Frontal cortex (tissue), 3 donors: ENCODE measurements at regions not wholly inside any gene's neighbourhood (a gene's known extent, or its start where the extent isn't known, plus 50 kb on each side); places are given as distances from the start of the nearest gene placed in this dataset.
A peak's percentile ranks its signal among the peaks of the same experiment; 100 is the strongest.

Experiments
- DNase-seq, 2 donors: peaks; one replicate each; pipeline ENCODE4 v3.0.0; 2012; ENCODE audit warnings: low spot score in 2 of 2
- FAIRE-seq: peaks from 2 replicates; lab custom pipeline; 2012; peaks lifted over from hg19 to GRCh38; lab: Jason Lieb, UNC
- donor health status: control.
- donor health status: control.
- donor health status: control.

- DNase-seq: no peak
- FAIRE-seq: no peak
Measured at GRCh38 chr3:66165660-66166059, 55.1 kb upstream of the SLC25A26 start.

DNA sequence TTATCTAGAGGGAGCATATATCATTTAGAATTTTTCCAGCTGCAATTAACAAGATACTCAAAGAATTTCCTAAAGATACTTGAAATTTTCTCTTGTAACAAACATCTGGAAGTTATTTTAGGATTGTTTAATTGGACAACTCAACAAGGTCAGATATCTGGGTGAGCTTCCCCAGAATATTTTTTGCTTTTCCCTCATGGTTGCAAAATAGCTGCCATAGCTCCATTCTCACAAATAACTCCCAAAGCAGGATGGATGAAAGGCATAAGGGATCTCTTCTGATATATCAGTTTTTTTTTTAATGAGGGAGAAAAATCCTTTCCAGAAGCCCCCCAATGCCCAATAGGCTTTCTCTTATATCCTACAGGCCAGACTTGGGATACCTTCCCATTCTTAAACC is 56.6 kb upstream of the SLC25A26 start:
- no peak for DNase-seq
- no peak for FAIRE-seq

GRCh38 chr3:66163222-66163621 is 57.6 kb upstream of the SLC25A26 start:
- no peak for DNase-seq
- no peak for FAIRE-seq

- no peak for DNase-seq
- no peak for FAIRE-seq
Measured at GRCh38 chr3:66162766-66163165, 58.0 kb upstream of the SLC25A26 start.

DNA sequence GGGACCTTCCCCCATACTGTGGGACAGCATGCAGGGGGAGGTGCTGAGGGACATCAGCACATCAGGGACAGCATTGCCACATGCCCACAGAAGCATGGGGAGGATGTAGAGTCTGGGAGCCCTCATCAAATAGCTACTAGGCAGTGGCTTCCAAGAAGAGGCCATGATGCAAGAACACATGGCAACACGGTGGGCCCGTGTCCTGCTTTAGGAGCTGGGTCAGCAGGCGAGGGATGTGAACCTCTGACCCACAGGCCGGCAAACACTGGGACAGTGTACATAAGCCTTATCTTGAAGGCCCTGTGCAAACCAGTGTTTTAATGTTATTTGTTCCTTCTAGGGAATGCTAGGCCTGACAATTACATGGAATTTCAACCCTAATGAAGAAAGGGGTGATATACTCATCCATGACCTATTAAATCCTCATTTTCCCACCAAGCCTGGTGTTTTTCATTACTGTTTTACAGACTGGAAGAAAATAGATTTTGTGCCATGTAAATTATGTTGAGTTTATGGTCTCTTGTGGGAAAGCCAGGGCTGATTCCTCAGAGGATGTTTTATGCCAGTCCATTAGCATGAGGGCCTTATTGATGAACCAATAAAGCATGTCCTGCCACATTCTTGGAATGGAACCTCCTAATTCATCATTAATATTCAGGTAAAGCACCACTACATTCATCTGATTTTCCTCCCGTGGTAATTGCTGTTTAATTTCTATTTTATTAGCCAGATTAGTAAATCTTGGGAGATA is 61.7 kb upstream of the SLC25A26 start:
- DNase-seq (no peak), FAIRE-seq (no peak)

GRCh38 chr3:66154444-66154861 is 66.3 kb upstream of the SLC25A26 start:
- FAIRE-seq (no peak), DNase-seq (no peak)

GRCh38 chr3:66153481-66154443 is 67.0 kb upstream of the SLC25A26 start:
- peak in 1 of 2 donors; percentile 16 for DNase-seq
- no peak for FAIRE-seq

- DNase-seq (no peak), FAIRE-seq (no peak)
Measured at GRCh38 chr3:66152336-66152735, 68.5 kb upstream of the SLC25A26 start.

GRCh38 chr3:66150977-66151376 is 69.8 kb upstream of the SLC25A26 start:
- FAIRE-seq (no peak), DNase-seq (no peak)

GRCh38 chr3:66149269-66149668 is 71.5 kb upstream of the SLC25A26 start:
- FAIRE-seq (no peak), DNase-seq (no peak)

- DNase-seq: no peak
- no peak for FAIRE-seq
Measured at GRCh38 chr3:66145408-66145733, 75.4 kb upstream of the SLC25A26 start.

DNA sequence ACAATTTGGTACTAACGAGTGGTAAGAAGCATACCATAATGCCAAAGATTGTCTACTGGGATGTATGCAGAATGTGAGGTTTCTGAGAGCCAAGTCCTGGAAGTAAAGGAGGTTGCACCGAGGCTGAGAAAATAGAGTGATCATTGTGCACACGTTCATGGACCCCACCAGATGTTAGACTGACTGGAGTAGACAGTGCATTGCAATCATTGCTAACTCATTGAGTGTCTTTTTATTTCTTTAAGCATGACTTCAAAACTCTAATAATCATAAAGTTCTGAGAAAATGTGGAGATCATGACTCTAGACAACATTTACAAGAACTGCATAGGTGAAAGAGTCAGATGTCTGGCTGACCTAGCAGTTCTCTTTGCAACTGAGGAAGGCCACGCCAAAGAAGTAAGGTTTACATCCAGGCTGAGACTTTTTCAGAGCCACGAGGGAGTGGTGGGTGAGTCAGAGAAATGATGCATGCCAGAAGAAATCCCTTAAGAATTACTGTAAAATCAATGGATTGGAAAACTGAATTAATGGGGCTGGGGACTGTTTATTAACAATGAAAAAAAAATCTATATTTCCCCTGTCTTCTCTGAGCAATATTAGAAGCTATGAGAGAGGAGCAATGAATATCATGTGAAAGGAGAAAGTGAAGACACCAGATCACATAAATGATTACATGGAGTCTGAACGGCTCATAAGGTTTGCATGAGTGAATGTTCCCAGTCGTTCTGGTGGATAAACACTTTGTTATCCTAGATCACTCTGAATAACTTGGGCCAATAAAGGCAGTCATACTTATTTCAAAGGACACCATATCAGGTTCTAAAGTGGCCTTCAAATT is 76.0 kb upstream of the SLC25A26 start:
- DNase-seq: no peak
- FAIRE-seq: no peak

GRCh38 chr3:66142079-66142478 is 78.7 kb upstream of the SLC25A26 start:
- FAIRE-seq: no peak

DNA sequence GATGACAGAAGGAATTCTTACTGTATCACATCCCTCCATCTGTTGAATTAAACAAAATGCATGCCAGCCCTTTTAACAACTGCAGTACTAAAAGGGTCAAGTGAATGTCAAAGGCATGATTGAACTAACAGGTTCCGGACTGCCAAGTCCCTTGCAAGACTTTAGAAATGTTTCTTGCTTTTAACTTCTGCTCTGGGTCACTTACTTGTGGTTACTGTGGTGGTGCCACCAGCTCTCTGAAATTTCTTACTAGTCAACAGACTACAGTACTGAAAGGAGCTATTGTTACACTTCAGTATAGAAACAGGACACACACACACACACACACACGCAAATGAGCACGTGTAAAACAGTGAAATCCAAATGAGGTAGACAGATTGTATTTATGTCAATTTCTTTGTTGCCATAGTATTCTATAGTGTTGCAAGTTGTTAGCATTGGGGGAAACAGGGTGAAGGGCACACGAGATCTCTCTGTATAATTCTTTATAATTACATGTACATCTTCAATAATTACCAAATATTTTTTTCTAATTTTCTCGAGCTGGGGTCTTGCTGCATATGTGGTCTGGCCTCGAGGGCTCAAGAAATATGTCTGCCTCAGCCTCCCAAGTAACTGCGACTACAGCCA is 79.9 kb upstream of the SLC25A26 start:
- FAIRE-seq (no peak), DNase-seq (no peak)

More at GRCh38 chr3:66142079-66142478, 78.7 kb upstream of the SLC25A26 start:
- no peak for DNase-seq

DNA sequence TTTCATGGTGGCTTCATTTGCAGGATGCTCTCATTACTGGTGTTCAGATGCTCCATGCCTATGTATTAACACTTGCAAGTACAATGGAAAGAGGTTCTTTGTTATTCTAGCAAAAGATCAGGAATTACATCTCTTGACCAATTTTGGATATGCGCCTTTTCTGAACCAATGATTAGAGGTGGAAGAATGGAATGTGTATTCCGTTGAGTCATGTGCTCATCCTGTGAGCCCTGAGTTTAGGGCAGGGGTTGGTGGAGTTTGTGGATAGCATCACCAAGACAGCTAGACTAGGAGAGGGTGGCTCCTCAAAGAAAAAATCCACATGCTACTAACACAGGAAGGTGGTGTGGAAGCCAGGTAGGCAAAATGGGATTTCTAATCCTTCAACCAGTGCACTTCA is 80.7 kb upstream of the SLC25A26 start:
- DNase-seq (no peak), FAIRE-seq (no peak)

- FAIRE-seq (no peak), DNase-seq (no peak)
Measured at GRCh38 chr3:66139415-66139814, 81.4 kb upstream of the SLC25A26 start.

- DNase-seq (peak; percentile 22 to 36), FAIRE-seq (no peak)
Measured at GRCh38 chr3:66138336-66139313, 82.2 kb upstream of the SLC25A26 start.

- DNase-seq (no peak), FAIRE-seq (no peak)
Measured at GRCh38 chr3:66136597-66136996, 84.2 kb upstream of the SLC25A26 start.
